Activated gamma-delta T cell treated with anti-CD3 and anti-CD28 coated beads, Interleukin-2, amount 50 U/mL, for 16 hours (primary cell): ENCODE measurements at regions not wholly inside any gene's neighbourhood (a gene's known extent, or its start where the extent isn't known, plus 50 kb on each side); places are given as distances from the start of the nearest gene placed in this dataset.

ENCODE experiments used
- DNase-seq: peaks from one replicate; pipeline ENCODE4 v3.0.0-alpha.2; 2020; ENCODE audit warnings: low read depth

DNA sequence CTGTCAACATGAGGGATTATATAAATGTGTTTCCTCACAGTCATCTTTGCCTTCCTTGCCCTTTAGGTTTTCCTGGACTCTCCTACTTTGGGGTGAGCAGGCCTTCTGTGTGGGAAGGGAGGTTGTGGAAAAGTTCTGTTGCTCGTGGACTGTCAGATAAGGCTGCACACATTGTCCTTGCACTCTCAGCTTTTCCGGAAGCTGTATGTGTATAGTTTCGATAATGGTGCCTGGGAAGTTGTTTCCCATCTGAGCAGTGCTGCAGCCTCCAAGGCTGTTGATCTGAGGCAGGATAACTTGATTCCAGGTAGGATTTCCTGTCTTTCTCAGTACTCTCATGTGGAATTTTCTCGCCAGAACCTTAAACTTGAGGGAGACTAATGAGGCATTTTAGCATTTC is 297.8 kb upstream of the AZI2 start:
- no peak for DNase-seq

DNA sequence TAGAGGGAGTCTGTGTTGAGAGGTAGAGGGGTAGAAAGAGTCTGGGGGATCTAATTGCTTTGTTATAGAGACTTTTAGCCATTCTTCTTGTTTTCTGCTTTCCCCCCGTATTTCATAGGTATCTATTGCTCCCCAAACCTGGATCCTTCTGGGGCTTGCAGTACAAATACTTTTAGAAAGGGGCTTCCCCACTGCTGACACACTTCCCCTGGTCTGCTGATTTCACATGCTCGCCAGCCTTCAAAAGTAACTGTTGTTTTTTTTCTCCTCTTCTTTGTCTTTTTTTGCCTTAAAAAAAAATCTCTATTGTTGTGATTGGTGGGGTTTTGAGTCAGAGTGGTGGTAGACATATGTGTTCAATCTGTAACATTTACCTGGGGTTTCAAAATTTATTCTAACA is 300.6 kb upstream of the AZI2 start:
- DNase-seq, result no peak

- no peak for DNase-seq
Observed at GRCh38 chr3:28651159-28651558, 302.5 kb upstream of the AZI2 start.

- DNase-seq, result no peak
Observed at GRCh38 chr3:28664123-28664522, 315.5 kb upstream of the AZI2 start.

DNA sequence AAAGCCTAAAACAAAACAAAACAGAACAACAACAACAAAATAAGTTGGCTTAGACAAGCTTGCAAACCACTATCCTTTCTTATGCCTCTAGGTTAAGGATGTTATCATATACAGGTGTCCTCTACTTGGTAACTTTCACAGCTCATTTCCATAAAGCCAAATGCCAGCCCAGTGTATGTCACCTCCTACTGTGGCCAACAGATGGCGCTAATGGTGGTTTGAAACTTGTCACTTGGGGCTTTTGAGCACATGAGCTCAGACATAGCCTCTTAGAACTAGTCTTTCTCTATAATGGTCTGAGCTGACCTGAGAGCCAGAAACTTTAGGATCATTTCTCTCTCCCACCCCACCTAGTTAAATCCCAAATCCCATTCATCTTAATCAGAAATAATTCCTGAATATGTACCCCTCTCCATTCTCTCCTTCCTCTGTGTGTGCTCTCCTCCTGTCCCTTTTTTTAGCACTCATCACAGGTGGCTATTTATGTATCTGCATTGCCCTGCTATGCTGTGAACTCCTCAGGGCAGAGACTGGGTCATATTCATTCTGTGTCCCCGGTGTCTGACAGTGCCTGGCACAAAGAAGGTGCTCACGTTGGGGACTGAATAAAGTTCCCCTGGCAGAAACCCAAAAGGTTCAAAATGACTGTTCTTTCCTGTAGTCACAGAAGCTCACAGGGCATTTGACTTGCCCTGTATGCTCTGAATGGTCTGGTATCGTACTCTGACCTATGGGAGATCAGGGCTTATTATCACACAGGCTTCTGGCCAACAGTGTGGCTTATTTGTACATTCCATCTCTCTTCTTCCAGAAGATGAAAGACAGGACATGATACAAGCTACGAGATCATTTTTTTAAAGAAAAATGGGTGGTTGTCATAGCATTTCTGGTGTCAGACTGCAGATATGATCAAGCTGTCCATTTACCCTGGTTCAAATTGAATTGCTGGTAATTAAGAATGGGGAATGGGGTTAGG is 319.3 kb upstream of the AZI2 start:
- DNase-seq, result peak; percentile 25

DNA sequence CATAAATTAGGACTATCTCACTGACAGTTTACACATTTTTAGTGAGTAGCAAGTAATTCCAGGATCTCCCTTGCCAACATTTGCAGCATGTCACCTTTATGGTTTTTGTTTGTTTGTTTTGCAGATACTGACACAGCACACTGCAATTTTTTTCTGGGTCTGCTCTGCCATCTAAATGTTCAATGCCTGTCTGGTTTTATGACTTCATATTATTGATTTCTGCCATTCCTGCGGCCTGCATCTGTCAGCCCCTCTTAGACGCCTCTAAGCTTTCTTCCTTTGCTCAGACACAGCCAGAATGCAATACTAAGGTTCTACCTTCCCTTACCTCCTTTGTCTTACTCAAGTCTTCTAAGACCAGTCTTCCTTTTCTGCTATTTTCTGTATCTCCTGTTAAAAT is 321.2 kb upstream of the AZI2 start:
- DNase-seq, result no peak

DNA sequence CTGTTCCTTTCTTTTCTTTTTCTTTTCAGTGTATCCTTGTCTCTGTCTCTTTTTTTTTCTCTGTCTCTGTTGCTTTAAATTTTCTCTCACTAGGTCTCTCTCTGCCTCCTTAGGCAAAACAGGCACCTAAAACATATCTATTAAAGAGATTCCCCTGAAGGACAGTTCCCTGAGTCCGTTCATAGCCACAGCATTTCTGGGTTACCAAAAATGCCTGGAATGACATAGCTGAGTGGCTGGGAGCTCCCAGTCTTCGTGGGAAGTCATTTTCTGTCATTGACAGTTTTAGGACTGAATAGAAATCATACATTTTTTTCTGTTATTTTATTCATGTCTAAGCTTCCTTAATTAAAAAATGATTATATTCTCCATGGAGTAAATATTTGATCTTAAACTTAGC is 323.8 kb upstream of the AZI2 start:
- no peak for DNase-seq

DNA sequence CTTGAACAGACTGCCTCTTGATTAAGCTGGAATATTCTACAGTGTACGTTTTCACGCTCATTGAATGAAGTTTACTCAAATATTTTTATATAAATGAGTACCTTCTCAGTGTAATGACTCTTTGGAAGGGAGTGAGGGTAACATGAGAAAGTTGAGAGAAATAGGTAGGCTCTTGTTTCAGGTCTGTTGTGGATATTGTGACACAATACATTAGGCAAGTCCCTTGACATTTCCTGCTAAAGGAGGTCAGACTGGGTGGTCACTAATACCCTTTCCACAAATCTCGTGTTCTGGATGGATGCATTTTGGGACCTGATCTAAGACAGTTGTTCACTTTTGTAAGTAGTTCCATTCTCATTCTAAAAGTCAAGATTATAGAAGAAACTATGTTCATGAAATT is 324.8 kb upstream of the AZI2 start:
- DNase-seq, result no peak

GRCh38 chr3:28674212-28674611 is 325.6 kb upstream of the AZI2 start:
- no peak for DNase-seq

- DNase-seq, result no peak
Observed at GRCh38 chr3:28677581-28677980, 329.0 kb upstream of the AZI2 start.

DNA sequence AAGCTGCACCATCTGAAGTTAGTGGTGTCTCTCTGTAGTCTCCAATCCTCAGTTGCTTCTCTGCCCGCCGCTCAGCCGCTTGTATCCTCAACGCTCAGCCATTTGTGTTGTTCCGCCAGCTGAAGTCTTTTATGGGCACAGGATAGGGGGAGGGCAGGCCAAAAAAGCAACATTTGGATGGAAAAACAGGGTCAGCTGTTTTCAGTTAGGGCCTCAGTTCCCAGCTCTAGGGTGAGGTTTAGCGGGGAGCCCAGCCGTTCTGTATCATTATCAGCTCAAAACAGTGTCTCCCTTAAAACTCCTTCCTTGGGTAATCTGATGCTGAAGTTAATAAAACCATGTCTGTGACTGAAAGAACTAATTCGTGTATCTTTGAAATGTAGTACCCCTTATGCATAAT is 329.5 kb upstream of the AZI2 start:
- DNase-seq, result no peak

GRCh38 chr3:28680050-28680449 is 331.4 kb upstream of the AZI2 start:
- DNase-seq, result no peak

DNA sequence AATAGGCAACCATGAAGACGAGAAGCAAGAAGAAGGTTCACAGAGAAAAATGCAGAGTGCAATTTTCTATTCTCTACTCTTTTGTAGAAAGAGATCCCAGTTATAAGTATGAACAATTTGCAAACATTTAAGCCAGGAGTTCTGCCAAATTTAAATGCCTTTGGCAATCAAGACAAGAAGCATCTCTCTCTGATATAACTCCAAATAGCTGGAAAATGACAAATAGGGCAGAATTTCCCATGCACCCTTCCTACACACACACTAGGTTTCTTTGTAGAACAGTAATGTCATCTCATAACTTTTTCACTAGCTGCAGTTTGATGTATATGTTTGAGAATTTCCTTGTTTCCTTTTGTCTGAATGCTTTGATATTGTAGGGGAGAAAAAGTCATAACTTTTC is 333.5 kb upstream of the AZI2 start:
- DNase-seq, result no peak

DNA sequence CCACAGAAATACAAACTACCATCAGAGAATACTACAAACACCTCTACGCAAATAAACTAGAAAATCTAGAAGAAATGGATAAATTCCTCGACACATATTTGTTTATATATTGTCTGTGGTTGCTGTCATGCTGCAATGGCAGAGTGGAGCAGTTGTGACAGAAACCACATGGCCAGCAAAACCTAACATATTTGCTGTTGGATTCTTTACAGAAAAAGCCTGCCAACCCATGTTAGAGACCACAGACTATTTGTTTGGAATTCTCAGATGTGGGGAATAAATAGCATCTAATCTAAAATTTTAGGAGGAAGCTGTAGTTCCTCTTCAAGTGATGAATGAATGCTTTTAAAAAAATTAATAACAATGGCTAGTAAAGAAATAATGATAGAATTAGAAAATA is 341.6 kb upstream of the AZI2 start:
- no peak for DNase-seq

DNA sequence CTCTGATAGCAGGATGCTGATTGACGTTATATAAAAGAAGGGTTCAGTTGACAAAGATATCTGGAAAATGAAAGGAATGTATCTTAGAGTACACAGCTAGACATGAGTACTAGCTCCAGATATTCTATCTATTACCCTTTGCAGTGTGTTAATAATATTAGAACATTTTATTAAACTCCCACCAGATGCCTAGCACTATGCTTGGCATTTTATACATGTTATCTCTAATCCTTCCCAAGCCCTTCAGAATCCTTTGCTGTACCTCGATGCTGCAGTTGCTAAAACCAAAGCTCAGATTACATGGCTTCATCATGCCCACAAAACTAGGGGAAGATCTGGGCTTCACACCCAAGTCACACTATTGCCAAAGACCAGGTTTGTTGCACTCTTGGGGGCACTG is 350.1 kb upstream of the AZI2 start:
- DNase-seq, result no peak

DNA sequence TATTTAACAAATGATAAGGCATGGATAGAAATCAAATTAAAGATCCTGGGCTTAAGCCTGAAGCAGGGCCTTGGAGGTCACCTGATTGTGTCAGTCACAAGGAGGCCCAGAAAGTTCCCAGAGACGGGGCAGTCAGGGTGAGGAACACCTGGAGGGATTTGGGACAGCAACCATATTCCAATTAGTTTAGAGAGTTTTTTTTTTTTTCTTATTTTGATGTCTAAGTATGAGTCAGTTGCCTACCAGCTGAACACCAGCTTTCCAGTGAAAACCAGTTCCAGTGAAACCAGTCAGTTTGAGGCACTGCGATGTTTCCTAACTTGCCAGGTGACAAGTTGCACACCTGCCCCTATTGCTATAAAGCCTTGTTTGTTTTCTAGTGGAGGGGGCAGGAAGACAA is 350.7 kb upstream of the AZI2 start:
- no peak for DNase-seq

DNA sequence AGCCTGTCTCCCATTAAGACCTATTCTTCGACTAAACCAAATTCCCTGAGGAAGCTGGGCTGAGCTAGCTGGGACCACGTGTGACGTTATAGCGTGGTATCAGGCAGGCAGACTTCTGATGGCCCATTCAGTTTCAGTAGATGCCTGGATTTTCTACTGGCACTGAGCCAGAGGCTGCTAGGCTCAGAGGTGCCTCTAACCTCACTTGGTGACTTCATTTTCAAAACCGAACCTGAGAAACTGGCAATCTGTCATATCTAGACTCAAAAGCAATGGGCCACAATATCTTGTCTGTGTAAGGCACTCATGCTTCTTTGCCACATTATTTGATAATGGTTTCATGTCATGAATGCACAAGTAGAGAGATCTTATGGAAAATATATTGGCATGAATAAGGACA is 352.1 kb upstream of the AZI2 start:
- DNase-seq, result no peak

DNA sequence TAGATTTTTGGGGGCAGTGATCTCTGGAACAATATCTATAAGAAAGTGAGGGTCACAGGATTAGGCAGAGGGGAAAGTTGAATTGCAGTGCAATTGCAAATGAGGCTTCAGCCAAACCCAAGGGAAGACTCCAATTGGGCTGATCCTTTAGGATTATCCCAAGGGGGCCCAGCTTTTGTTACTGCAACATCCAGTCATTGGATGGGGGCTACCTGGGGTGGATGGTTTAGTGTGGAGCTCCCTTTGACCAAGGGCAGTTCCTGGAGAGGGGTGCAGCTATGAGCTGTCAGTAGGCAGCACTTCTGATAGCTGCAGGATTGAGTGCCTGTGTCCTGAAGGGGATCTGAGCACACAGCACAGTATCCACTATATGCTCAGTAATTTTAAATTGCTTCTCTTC is 355.2 kb upstream of the AZI2 start:
- no peak for DNase-seq

GRCh38 chr3:28711293-28711692 is 362.7 kb upstream of the AZI2 start:
- DNase-seq, result no peak

DNA sequence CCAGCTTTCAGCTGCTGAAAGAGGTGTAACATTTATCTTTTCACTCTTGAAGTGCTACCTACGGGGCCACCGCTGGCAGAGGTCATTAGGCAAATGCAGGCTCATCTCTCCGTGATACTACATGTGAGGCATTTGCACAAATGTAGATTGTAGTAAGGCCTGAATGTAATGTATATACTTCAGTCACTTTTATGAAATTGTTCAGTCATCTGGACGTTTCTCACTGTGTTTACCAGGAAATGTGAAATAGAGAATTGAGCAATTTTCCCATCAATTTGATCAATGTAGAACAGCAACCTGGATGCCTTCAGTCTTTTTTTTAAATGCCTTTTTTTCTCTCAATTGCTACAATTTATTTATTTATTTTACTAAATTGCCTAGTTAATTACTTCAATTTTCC is 368.3 kb upstream of the AZI2 start:
- no peak for DNase-seq

- no peak for DNase-seq
Observed at GRCh38 chr3:28718074-28718849, 369.6 kb upstream of the AZI2 start.

- DNase-seq, result no peak
Observed at GRCh38 chr3:28726840-28727239, 378.2 kb upstream of the AZI2 start.

- no peak for DNase-seq
Observed at GRCh38 chr3:28727307-28727706, 378.7 kb upstream of the AZI2 start.
